ENCODE measurements at regions not wholly inside any gene's neighbourhood (a gene's known extent, or its start where the extent isn't known, plus 50 kb on each side); places are given as distances from the start of the nearest gene placed in this dataset.

DNA sequence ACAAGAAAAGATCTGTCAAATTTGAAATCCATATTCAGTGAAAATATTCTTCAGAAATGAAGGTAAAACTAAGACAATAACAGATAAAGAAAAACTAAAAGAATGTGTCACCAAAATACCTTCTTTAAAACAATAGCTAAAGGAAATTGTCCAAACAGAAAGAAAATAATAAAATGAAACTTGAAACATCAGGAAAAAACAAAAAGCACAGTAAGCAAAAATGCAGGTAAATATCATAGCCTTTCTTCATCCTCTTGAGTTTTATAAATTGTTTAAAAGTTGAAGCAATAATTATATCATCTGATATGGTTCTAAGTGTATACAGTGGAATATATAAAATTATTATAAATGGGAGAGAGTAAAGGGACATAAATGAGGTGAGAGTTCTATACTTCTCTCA lies 103.8 kb upstream of the PDE1A start:
- Histone ChIP-seq H3K4me1 (no peaks in the 10 kb centered on the region), H3K27ac (no peak overlapping the region), H3K4me3 (no peak overlapping the region), H3K27me3 (no peaks in the 10 kb centered on the region), H3K36me3 (ENCODE audit: low read depth, missing control alignments) (no peaks in the 10 kb centered on the region), H3K9me3 (no peaks in the 10 kb centered on the region)
- DNase-seq = no peak
- TF ChIP-seq, protein P1, sequence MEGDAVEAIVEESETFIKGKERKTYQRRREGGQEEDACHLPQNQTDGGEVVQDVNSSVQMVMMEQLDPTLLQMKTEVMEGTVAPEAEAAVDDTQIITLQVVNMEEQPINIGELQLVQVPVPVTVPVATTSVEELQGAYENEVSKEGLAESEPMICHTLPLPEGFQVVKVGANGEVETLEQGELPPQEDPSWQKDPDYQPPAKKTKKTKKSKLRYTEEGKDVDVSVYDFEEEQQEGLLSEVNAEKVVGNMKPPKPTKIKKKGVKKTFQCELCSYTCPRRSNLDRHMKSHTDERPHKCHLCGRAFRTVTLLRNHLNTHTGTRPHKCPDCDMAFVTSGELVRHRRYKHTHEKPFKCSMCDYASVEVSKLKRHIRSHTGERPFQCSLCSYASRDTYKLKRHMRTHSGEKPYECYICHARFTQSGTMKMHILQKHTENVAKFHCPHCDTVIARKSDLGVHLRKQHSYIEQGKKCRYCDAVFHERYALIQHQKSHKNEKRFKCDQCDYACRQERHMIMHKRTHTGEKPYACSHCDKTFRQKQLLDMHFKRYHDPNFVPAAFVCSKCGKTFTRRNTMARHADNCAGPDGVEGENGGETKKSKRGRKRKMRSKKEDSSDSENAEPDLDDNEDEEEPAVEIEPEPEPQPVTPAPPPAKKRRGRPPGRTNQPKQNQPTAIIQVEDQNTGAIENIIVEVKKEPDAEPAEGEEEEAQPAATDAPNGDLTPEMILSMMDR (IDR thresholded peaks at IDR 0.05) = no peak
- TF ChIP-seq POLR2A (IDR thresholded peaks at IDR 0.05) = no peak
- intact Hi-C loops (cut with DNase I; ENCODE audit: low total_unique reads) = no loop called here

DNA sequence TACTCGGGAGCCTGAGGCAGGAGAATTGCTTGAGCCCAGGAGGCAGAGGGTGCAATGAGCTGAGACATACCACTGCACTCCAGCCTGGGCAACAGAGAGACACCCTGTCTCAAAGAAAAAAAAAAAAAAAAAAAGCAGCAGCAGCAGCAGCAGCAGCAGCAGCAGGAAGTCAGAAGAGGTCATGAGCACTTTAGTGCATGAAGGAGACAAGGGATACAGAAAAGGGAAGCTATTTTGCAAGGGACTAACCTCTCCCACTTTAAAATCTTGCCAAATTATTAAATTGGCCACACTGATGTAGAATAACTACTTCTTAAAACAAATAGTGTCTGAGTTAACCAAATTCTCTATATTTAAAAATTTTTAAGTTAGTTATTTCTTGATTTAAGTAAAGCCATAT lies 113.4 kb upstream of the PDE1A start:
- Histone ChIP-seq H3K4me3 (no peak overlapping the region), H3K9me3 (no peaks in the 10 kb centered on the region), H3K4me1 (no peaks in the 10 kb centered on the region), H3K36me3 (ENCODE audit: low read depth, missing control alignments) (no peaks in the 10 kb centered on the region), H3K27me3 (no peaks in the 10 kb centered on the region), H3K27ac (no peak overlapping the region)
- no peak for DNase-seq
- intact Hi-C loops (cut with DNase I; ENCODE audit: low total_unique reads) = no loop called here
- WGBS, 2 donors = 80% methylated on average over 1 of the region's 1 CpG
- TF ChIP-seq, protein P1 (IDR thresholded peaks at IDR 0.05) = no peak
- no peak for TF ChIP-seq POLR2A (IDR thresholded peaks at IDR 0.05)

DNA sequence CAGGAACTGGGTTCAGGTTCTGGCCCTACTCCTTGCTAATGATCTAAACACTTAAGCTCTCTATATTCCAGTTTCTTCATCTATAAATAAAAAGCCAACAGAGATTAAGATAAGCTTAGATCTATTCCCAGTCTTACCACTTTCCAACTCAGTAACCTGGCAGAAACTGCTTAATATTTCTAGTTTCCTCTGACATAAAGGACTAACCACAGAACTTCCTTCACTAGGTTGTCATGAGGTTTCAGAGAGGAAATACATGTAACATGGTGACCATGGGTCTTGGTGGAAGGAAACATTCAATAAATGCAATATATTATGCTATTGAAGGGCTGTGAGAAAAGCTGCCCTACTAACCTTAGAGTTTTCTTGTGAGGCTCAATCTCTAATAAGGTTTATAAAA lies 114.4 kb upstream of the PDE1A start:
- TF ChIP-seq POLR2A (IDR thresholded peaks at IDR 0.05) = no peak
- TF ChIP-seq, protein P1 (IDR thresholded peaks at IDR 0.05) = no peak
- Histone ChIP-seq H3K4me3 (no peak overlapping the region), H3K4me1 (no peaks in the 10 kb centered on the region), H3K9me3 (no peaks in the 10 kb centered on the region), H3K36me3 (ENCODE audit: low read depth, missing control alignments) (no peaks in the 10 kb centered on the region), H3K27ac (no peak overlapping the region), H3K27me3 (no peaks in the 10 kb centered on the region)
- intact Hi-C loops (cut with DNase I; ENCODE audit: low total_unique reads) = no loop called here
- DNase-seq = no peak

DNA sequence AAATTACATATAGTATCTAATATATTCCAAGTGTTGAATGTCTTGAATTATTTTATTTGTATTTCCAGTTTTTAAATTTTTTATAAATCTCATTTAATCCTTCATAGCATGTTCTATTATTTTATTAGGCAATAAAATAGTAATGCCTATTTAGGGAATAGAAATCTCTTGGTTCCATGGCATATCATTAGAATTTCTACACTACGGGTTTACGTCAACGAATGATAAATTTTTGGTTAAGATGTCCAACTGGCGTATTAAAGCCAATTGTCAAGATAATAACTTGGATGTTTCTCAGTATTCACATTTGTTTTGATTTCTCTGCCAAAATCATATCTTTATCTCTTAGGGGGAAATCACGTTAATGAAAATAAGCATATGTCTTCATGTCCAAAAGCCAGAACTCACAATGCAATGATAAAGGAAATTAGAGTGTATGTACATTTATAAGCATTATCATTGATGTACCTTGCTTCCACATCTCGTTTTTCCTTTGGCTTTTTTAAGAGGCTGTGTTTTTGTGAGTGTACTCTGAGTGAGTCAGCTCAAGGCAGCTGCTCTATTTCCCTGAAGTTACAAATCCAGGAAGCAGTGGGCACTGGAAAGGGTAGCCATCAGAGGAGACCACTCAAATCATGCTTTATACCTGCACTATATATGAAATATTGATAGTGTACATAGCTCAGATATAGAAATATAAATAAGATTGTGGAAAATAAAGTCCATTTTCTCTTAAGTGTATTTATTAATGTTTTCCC lies 115.8 kb upstream of the PDE1A start:
- Histone ChIP-seq H3K36me3 (ENCODE audit: low read depth, missing control alignments) (no peaks in the 10 kb centered on the region), H3K9me3 (no peaks in the 10 kb centered on the region), H3K4me3 (no peak overlapping the region), H3K27ac (no peak overlapping the region), H3K27me3 (no peaks in the 10 kb centered on the region), H3K4me1 (no peaks in the 10 kb centered on the region)
- intact Hi-C loops (cut with DNase I; ENCODE audit: low total_unique reads) = no loop called here
- TF ChIP-seq, protein P1 (IDR thresholded peaks at IDR 0.05) = no peak
- TF ChIP-seq POLR2A (IDR thresholded peaks at IDR 0.05) = no peak
- no peak for DNase-seq
- 73 to 74% methylated on average over 6 of the region's 6 CpGs for WGBS, 2 donors
